T-cell (primary cell): ENCODE measurements at regions not wholly inside any gene's neighbourhood (a gene's known extent, or its start where the extent isn't known, plus 50 kb on each side); places are given as distances from the start of the nearest gene placed in this dataset.

Experiments used
- ATAC-seq, 4 experiments: fragments of 200-7000 bp in 3 of 4; fragments of 150-1000 bp in 1 of 4; cut with Tn5 transposase; replicated peaks in 1 of 4; 1 replicate in 3 of 4; 2 replicates in 1 of 4; pipeline ENCODE4 v1.10.0; 2021; ENCODE audit warnings: moderate library complexity in 3 of 4, mild to moderate bottlenecking in 2 of 4, moderate number of reproducible peaks in 1 of 4
- CTCF ChIA-PET, 2 donors: fragments of 300-600 bp; sonication (Branson Sonifier 250); formaldehyde crosslinking; loops; one replicate each; lab custom pipeline; 2022; ENCODE audit warnings: antibody characterized with exemption in 2 of 2; lab: Charles Lee
- POLR2A ChIA-PET, 2 donors: fragments of 300-600 bp; sonication (Branson Sonifier 250); formaldehyde crosslinking; loops; one replicate each; lab custom pipeline; 2022; ENCODE audit warnings: antibody characterized with exemption in 2 of 2; lab: Charles Lee
- DNase-seq, 35 experiments: peaks; one replicate each; pipeline versions ENCODE4 v3.0.0 to v3.0.0-alpha.2; 2013 to 2023
- H3K27ac ChIP-seq: one replicate; pipeline ENCODE4 v1.5.1; 2013; ENCODE audit warnings: low read length
- H3K27me3 ChIP-seq, 2 experiments: replicated peaks in 1 of 2; 1 replicate in 1 of 2; 2 replicates in 1 of 2; pipeline versions ENCODE4 v1.6.1 to v1.7.0; 2013; ENCODE audit warnings: low read length in 1 of 2, mixed read lengths in 1 of 2; ENCODE audit not compliant: control insufficient read depth in 2 of 2, insufficient read depth in 2 of 2; ENCODE audit errors: extremely low read depth in 1 of 2
- H3K36me3 ChIP-seq, 2 donors: 1 replicate in 1 of 2; 2 replicates in 1 of 2; pipeline versions ENCODE4 v1.6.1 to v1.7.0; 2013; ENCODE audit warnings: low read length in 1 of 2; ENCODE audit not compliant: control insufficient read depth in 2 of 2, insufficient read depth in 1 of 2; ENCODE audit errors: extremely low read depth in 1 of 2
- H3K4me1 ChIP-seq, 2 experiments: 1 replicate in 1 of 2; 2 replicates in 1 of 2; pipeline versions ENCODE4 v1.6.1 to v1.7.0; 2013; ENCODE audit warnings: low read length in 2 of 2, mixed read lengths in 1 of 2; ENCODE audit not compliant: insufficient read depth in 2 of 2, control insufficient read depth in 1 of 2; ENCODE audit errors: extremely low read depth in 1 of 2
- H3K4me3 ChIP-seq, 2 donors: 1 replicate in 1 of 2; 2 replicates in 1 of 2; pipeline versions ENCODE4 v1.5.1 to v1.7.0; 2013; ENCODE audit warnings: mild to moderate bottlenecking in 2 of 2, low read length in 1 of 2, moderate library complexity in 1 of 2; ENCODE audit not compliant: control insufficient read depth in 1 of 2; ENCODE audit errors: extremely low read depth in 1 of 2
- H3K9me3 ChIP-seq: 2 replicates; pipeline ENCODE4 v1.7.0; 2013
- H3K27ac Mint-ChIP-seq, 2 donors: one replicate each; pipeline ENCODE4 v1.8.0; 2020 to 2021; ENCODE audit warnings: mild to moderate bottlenecking in 2 of 2, mixed read lengths in 2 of 2
- H3K27me3 Mint-ChIP-seq, 2 donors: one replicate each; pipeline ENCODE4 v1.8.0; 2021 to 2022; ENCODE audit warnings: mixed read lengths in 2 of 2
- H3K36me3 Mint-ChIP-seq: one replicate; pipeline ENCODE4 v1.8.0; 2021; ENCODE audit warnings: mixed read lengths
- H3K4me1 Mint-ChIP-seq, 3 donors: one replicate each; pipeline ENCODE4 v1.8.0; 2020 to 2022; ENCODE audit warnings: mixed read lengths in 3 of 3, mild to moderate bottlenecking in 1 of 3
- H3K4me3 Mint-ChIP-seq, 3 donors: one replicate each; pipeline ENCODE4 v1.8.0; 2020 to 2022; ENCODE audit warnings: mild to moderate bottlenecking in 3 of 3, mixed read lengths in 3 of 3, moderate library complexity in 3 of 3
- H3K9me3 Mint-ChIP-seq, 3 donors: one replicate each; pipeline ENCODE4 v1.8.0; 2020 to 2022; ENCODE audit warnings: mixed read lengths in 3 of 3
- WGBS: methylation state at CpG from one replicate; pipeline ENCODE4 v1.1.5; 2013; ENCODE audit warnings: missing lambda C conversion rate; ENCODE audit not compliant: insufficient coverage; 5-methylcytosine and 5-hydroxymethylcytosine counted together

GRCh38 chr17:55575058-55575636, 63.9 kb upstream of the SMIM36 start:
- H3K4me1 ChIP-seq: peaks cover 10 to 22% of the 10 kb centered on the region in 2 experiments
- DNase-seq (no peak), ATAC-seq (no peak)
- H3K27me3 Mint-ChIP-seq: no peaks in the 10 kb centered on the region
- POLR2A ChIA-PET: no interaction called here
- CTCF ChIA-PET: no interaction called here
- H3K9me3 Mint-ChIP-seq: no peaks in the 10 kb centered on the region
- no peaks in the 10 kb centered on the region for H3K9me3 ChIP-seq
- H3K27me3 ChIP-seq: no peaks in the 10 kb centered on the region
- H3K36me3 ChIP-seq: no peaks in the 10 kb centered on the region
- no peak overlapping the region for H3K4me3 Mint-ChIP-seq
- H3K36me3 Mint-ChIP-seq: no peaks in the 10 kb centered on the region
- peaks cover 0 to 5% (median 0%) of the 10 kb centered on the region in 3 donors for H3K4me1 Mint-ChIP-seq
- H3K27ac Mint-ChIP-seq: no peak overlapping the region
- H3K27ac ChIP-seq: no peak overlapping the region
- H3K4me3 ChIP-seq: no peak overlapping the region
- WGBS: no CpG with 5 or more reads among the region's 4 CpGs

GRCh38 chr17:55572599-55572998, 61.3 kb upstream of the SMIM36 start:
- no peak overlapping the region for H3K27ac ChIP-seq
- Mint-ChIP-seq H3K9me3 (no peaks in the 10 kb centered on the region), H3K36me3 (no peaks in the 10 kb centered on the region), H3K27me3 (no peaks in the 10 kb centered on the region), H3K27ac (no peak overlapping the region), H3K4me3 (no peak overlapping the region), H3K4me1 (no peaks in the 10 kb centered on the region)
- no peaks in the 10 kb centered on the region for H3K9me3 ChIP-seq
- no peaks in the 10 kb centered on the region for H3K36me3 ChIP-seq
- peaks cover 10 to 18% of the 10 kb centered on the region in 2 experiments for H3K4me1 ChIP-seq
- ChIA-PET POLR2A (no interaction called here), CTCF (interaction anchor here in 1 of 2 donors (0.5 kb wide), 1 partner anchor 35 kb away, joined by 4 read pairs; no protein-coding TSS in a partner anchor)
- WGBS: no CpG with 5 or more reads among the region's 2 CpGs
- H3K27me3 ChIP-seq: no peaks in the 10 kb centered on the region
- DNase-seq: no peak
- H3K4me3 ChIP-seq: no peak overlapping the region
- no peak for ATAC-seq

- no peaks in the 10 kb centered on the region for H3K9me3 ChIP-seq
- POLR2A ChIA-PET: no interaction called here
- H3K4me3 Mint-ChIP-seq: no peak overlapping the region
- H3K36me3 Mint-ChIP-seq: no peaks in the 10 kb centered on the region
- CTCF ChIA-PET: interaction anchor here in 1 of 2 donors (0.8 kb wide), 1 partner anchor 30 kb away, joined by 5 read pairs; no protein-coding TSS in a partner anchor
- H3K27me3 Mint-ChIP-seq: no peaks in the 10 kb centered on the region
- DNase-seq (no peak), ATAC-seq (no peak)
- no peak overlapping the region for H3K4me3 ChIP-seq
- no peak overlapping the region for H3K27ac ChIP-seq
- H3K27ac Mint-ChIP-seq: no peak overlapping the region
- H3K9me3 Mint-ChIP-seq: no peaks in the 10 kb centered on the region
- H3K27me3 ChIP-seq: no peaks in the 10 kb centered on the region
- no CpG with 5 or more reads among the region's 4 CpGs for WGBS
- H3K36me3 ChIP-seq: no peaks in the 10 kb centered on the region
- H3K4me1 ChIP-seq: peaks cover 9 to 14% of the 10 kb centered on the region in 2 experiments
- H3K4me1 Mint-ChIP-seq: no peaks in the 10 kb centered on the region
Observed at GRCh38 chr17:55572139-55572538, 60.9 kb upstream of the SMIM36 start.

- Histone ChIP-seq H3K9me3 (no peaks in the 10 kb centered on the region), H3K27me3 (no peaks in the 10 kb centered on the region), H3K4me1 (peaks cover 2 to 7% of the 10 kb centered on the region in 2 experiments), H3K27ac (no peak overlapping the region), H3K36me3 (no peaks in the 10 kb centered on the region), H3K4me3 (no peak overlapping the region)
- ATAC-seq: no peak
- Mint-ChIP-seq H3K36me3 (no peaks in the 10 kb centered on the region), H3K4me1 (no peaks in the 10 kb centered on the region), H3K9me3 (no peaks in the 10 kb centered on the region), H3K27ac (no peak overlapping the region), H3K27me3 (no peaks in the 10 kb centered on the region), H3K4me3 (no peak overlapping the region)
- no peak for DNase-seq
- ChIA-PET CTCF (no interaction called here), POLR2A (no interaction called here)
- WGBS: 100% methylated on average over 1 of the region's 2 CpGs
Observed at GRCh38 chr17:55571095-55571494, 59.8 kb upstream of the SMIM36 start.

- no peaks in the 10 kb centered on the region for H3K4me1 ChIP-seq
- no peaks in the 10 kb centered on the region for H3K9me3 ChIP-seq
- no peaks in the 10 kb centered on the region for H3K36me3 Mint-ChIP-seq
- no peaks in the 10 kb centered on the region for H3K4me1 Mint-ChIP-seq
- no peak overlapping the region for H3K27ac ChIP-seq
- no peaks in the 10 kb centered on the region for H3K27me3 Mint-ChIP-seq
- ChIA-PET POLR2A (no interaction called here), CTCF (no interaction called here)
- no peak overlapping the region for H3K4me3 ChIP-seq
- no peaks in the 10 kb centered on the region for H3K27me3 ChIP-seq
- no peak for DNase-seq
- H3K36me3 ChIP-seq: no peaks in the 10 kb centered on the region
- H3K9me3 Mint-ChIP-seq: no peaks in the 10 kb centered on the region
- 91% methylated on average over 6 of the region's 6 CpGs for WGBS
- ATAC-seq: no peak
- H3K27ac Mint-ChIP-seq: no peak overlapping the region
- H3K4me3 Mint-ChIP-seq: no peak overlapping the region
Observed at GRCh38 chr17:55570391-55570790, 59.1 kb upstream of the SMIM36 start.

- ChIA-PET CTCF (no interaction called here), POLR2A (interaction anchor here in 1 of 2 donors (0.5 to 0.6 kb wide), 2 partner anchors 15 to 329 kb away, joined by 4 to 5 read pairs; no protein-coding TSS in a partner anchor)
- Mint-ChIP-seq H3K4me1 (no peaks in the 10 kb centered on the region), H3K9me3 (no peaks in the 10 kb centered on the region), H3K27ac (no peak overlapping the region), H3K27me3 (no peaks in the 10 kb centered on the region), H3K36me3 (no peaks in the 10 kb centered on the region), H3K4me3 (no peak overlapping the region)
- H3K27me3 ChIP-seq: no peaks in the 10 kb centered on the region
- no peak for ATAC-seq
- H3K4me3 ChIP-seq: no peak overlapping the region
- H3K27ac ChIP-seq: no peak overlapping the region
- DNase-seq: no peak
- H3K36me3 ChIP-seq: no peaks in the 10 kb centered on the region
- H3K9me3 ChIP-seq: no peaks in the 10 kb centered on the region
- WGBS: 83% methylated on average over 1 of the region's 6 CpGs
- H3K4me1 ChIP-seq: no peaks in the 10 kb centered on the region
Observed at GRCh38 chr17:55567240-55568214, 56.3 kb upstream of the SMIM36 start.
